ENCODE measurements at regions not wholly inside any gene's neighbourhood (a gene's known extent, or its start where the extent isn't known, plus 50 kb on each side); places are given as distances from the start of the nearest gene placed in this dataset.
"Not testable (repeated sequence)": the region's sequence is repeated elsewhere in the genome, so short reads cannot be mapped to it uniquely, and the experiment has no call there.

DNA sequence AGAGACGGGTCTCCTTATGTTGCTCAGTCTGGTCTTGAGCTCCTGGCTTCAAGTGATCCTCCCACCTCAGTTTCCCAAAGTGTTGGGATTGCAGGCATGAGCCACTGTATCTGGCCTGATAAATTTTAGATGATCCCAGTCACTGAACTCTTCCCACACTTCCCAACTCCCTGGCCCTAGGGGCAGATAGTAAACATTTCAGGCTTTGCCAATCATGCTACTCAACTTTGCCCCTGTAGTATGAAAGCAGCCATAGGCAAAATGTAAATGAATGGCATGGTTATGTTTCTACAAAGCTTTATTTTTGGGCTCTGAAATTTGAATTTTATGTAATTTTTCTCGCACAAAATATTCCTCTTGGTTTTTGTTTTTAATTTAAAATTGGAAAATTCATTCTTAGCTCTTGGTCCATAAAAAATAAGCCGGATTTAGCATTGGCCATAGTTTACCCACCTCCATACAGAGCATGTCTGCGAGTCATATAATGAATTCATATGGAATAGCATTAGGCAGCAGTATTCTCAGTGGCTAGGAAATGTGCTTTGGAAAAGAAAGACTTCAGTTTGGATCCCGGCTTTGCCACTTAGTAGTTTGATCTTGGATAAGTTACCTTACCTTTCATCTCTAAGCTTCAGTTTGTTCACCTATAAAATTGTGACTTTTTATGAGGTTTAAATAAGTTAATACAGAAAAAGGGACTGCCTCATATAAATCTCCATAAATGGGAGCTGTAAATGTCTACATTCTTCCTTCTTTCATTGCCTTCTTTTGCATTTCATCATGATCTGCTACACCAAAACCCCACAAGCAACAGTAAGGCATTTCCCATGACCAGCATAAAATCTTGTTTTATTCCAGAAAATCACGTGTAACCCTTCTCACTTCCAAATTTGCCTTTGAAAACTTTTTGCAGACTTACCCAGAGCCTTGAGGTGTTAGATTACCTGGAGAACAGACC, 360.3 kb upstream of the TPM1 start:
- H3K27me3 ChIP-seq (ENCODE audit: control insufficient read depth in 4 of 4, insufficient read depth in 4 of 4, low read length in 3 of 4): no peaks in the 10 kb centered on the region
- H3K4me3 ChIP-seq (ENCODE audit: low read depth in 1 of 3, low read length in 3 of 3): no peak overlapping the region
- WGBS: 96% methylated on average over 6 of the region's 6 CpGs
- H3K9ac ChIP-seq (ENCODE audit: low read depth in 1 of 2, low read length in 2 of 2): no peak overlapping the region
- no peak overlapping the region for H3K27ac ChIP-seq (ENCODE audit: low read depth in 1 of 2, low read length in 2 of 2)
- no peaks in the 10 kb centered on the region for H3K9me3 ChIP-seq (ENCODE audit: control insufficient read depth in 4 of 4, low read length in 3 of 4)
- TF ChIP-seq, protein P1, sequence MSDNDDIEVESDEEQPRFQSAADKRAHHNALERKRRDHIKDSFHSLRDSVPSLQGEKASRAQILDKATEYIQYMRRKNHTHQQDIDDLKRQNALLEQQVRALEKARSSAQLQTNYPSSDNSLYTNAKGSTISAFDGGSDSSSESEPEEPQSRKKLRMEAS (IDR thresholded peaks at IDR 0.05): no peak
- no peak for TF ChIP-seq RXRA (IDR thresholded peaks at IDR 0.05)
- TF ChIP-seq HNF4A (conservative IDR thresholded peaks at IDR 0.05): no peak
- TF ChIP-seq, protein P2, sequence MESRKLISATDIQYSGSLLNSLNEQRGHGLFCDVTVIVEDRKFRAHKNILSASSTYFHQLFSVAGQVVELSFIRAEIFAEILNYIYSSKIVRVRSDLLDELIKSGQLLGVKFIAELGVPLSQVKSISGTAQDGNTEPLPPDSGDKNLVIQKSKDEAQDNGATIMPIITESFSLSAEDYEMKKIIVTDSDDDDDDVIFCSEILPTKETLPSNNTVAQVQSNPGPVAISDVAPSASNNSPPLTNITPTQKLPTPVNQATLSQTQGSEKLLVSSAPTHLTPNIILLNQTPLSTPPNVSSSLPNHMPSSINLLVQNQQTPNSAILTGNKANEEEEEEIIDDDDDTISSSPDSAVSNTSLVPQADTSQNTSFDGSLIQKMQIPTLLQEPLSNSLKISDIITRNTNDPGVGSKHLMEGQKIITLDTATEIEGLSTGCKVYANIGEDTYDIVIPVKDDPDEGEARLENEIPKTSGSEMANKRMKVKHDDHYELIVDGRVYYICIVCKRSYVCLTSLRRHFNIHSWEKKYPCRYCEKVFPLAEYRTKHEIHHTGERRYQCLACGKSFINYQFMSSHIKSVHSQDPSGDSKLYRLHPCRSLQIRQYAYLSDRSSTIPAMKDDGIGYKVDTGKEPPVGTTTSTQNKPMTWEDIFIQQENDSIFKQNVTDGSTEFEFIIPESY (IDR thresholded peaks at IDR 0.05): no peak
- no peak for TF ChIP-seq YY1 (IDR thresholded peaks at IDR 0.05)
- TF ChIP-seq GABPA (IDR thresholded peaks at IDR 0.05 in 1 of 2, conservative IDR thresholded peaks at IDR 0.05 in 1 of 2): no peak
- no peak for TF ChIP-seq NR2F2 (IDR thresholded peaks at IDR 0.05)
- no peaks in the 10 kb centered on the region for H3K4me1 ChIP-seq (ENCODE audit: control insufficient read depth in 4 of 4, insufficient read depth in 4 of 4, low read length in 3 of 4)
- no peak for DNase-seq (ENCODE audit: low spot score)
- no peaks in the 10 kb centered on the region for H3K36me3 ChIP-seq (ENCODE audit: control insufficient read depth in 4 of 4, insufficient read depth in 3 of 4, low read depth in 1 of 4, low read length in 3 of 4)

DNA sequence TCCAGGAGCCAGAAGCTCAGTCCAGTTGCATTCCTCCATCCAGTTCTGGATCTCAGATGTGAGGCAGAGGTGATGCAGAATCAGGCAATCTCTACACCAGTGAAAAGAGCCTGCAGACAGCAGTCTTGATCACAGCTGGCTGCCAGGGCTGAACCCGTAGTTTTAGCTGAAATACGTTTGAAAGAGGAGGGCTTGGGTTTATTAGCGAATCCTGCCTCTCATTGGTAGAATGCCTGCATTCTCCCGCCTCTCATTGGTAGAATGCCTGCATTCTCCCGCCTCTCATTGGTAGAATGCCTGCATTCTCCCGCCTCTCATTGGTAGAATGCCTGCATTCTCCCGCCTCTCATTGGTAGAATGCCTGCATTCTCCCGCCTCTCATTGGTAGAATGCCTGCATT, 359.4 kb upstream of the TPM1 start:
- H3K9me3 ChIP-seq (ENCODE audit: control insufficient read depth in 4 of 4, low read length in 3 of 4); H3K9ac ChIP-seq (ENCODE audit: low read depth in 1 of 2, low read length in 2 of 2); H3K27ac ChIP-seq (ENCODE audit: low read depth in 1 of 2, low read length in 2 of 2); H3K36me3 ChIP-seq (ENCODE audit: control insufficient read depth in 4 of 4, insufficient read depth in 3 of 4, low read depth in 1 of 4, low read length in 3 of 4); H3K4me3 ChIP-seq (ENCODE audit: low read depth in 1 of 3, low read length in 3 of 3); DNase-seq (ENCODE audit: low spot score); H3K4me1 ChIP-seq (ENCODE audit: control insufficient read depth in 4 of 4, insufficient read depth in 4 of 4, low read length in 3 of 4); H3K27me3 ChIP-seq (ENCODE audit: control insufficient read depth in 4 of 4, insufficient read depth in 4 of 4, low read length in 3 of 4): not testable (repeated sequence)
- 99% methylated on average over 7 of the region's 8 CpGs for WGBS

DNA sequence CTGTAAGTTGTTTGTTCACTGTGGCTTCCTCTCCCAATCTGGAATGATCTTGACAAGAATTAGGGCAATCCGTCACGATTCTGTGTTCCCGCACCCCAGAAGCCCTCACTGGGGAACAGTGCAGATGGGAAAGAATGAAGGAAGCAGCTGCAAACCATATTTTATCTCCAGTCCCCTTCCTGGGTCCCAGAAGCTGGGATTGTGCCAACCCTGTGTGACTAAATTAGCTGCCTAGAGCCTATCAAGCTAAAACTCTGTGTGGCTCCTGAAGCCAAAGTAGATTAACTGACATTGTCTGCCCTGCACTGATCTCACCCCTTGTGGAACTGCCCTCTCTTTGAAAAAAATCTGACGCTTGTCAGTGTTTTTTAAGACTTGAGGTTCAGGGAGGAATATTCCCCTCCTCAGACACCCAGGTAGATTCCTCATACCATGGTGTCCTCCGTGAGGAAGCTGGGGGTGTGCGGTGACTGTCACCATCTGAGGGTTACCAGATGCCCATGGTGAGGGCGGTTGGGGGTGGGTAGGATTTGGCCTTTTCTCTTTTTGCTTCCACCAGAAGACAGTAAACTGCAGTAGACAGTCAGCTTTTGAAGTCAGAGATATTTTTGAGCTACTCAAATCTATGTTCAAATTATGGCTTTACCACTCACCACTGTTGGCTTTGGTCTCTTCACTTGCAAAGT, 358.3 kb upstream of the TPM1 start:
- H3K9ac ChIP-seq (ENCODE audit: low read depth in 1 of 2, low read length in 2 of 2): no peak overlapping the region
- H3K4me3 ChIP-seq (ENCODE audit: low read depth in 1 of 3, low read length in 3 of 3): no peak overlapping the region
- H3K27me3 ChIP-seq (ENCODE audit: control insufficient read depth in 4 of 4, insufficient read depth in 4 of 4, low read length in 3 of 4): no peaks in the 10 kb centered on the region
- TF ChIP-seq SP1 (IDR thresholded peaks at IDR 0.05): no peak
- no peak for TF ChIP-seq FOXA1 (IDR thresholded peaks at IDR 0.05)
- TF ChIP-seq HNF4G (IDR thresholded peaks at IDR 0.05): no peak
- TF ChIP-seq TAF1 (conservative IDR thresholded peaks at IDR 0.05): no peak
- no peak for TF ChIP-seq YY1 (IDR thresholded peaks at IDR 0.05)
- TF ChIP-seq, protein P1 (IDR thresholded peaks at IDR 0.05): no peak
- TF ChIP-seq EGR1 (IDR thresholded peaks at IDR 0.05; ENCODE audit: low read depth in 2 of 2): no peak
- H3K36me3 ChIP-seq (ENCODE audit: control insufficient read depth in 4 of 4, insufficient read depth in 3 of 4, low read depth in 1 of 4, low read length in 3 of 4): no peaks in the 10 kb centered on the region
- DNase-seq (ENCODE audit: low spot score): no peak
- no peak overlapping the region for H3K27ac ChIP-seq (ENCODE audit: low read depth in 1 of 2, low read length in 2 of 2)
- H3K4me1 ChIP-seq (ENCODE audit: control insufficient read depth in 4 of 4, insufficient read depth in 4 of 4, low read length in 3 of 4): no peaks in the 10 kb centered on the region
- no peaks in the 10 kb centered on the region for H3K9me3 ChIP-seq (ENCODE audit: control insufficient read depth in 4 of 4, low read length in 3 of 4)
- WGBS: 89% methylated on average over 7 of the region's 7 CpGs

All from liver (tissue), 7 donors.